Peyer's patch (tissue), 4 donors: ENCODE measurements at regions not wholly inside any gene's neighbourhood (a gene's known extent, or its start where the extent isn't known, plus 50 kb on each side); places are given as distances from the start of the nearest gene placed in this dataset.

Experiments
- CTCF ChIP-seq, 6 experiments: fragments of 450-650 bp in 4 of 6; fragments of 200-600 bp in 2 of 6; sonication (generic) in 1 of 6; IDR thresholded peaks; one replicate each; pipeline ENCODE4 v1.5.1; 2017 to 2019; ENCODE audit warnings: antibody characterized with exemption in 6 of 6, mild to moderate bottlenecking in 3 of 6, moderate library complexity in 1 of 6
- POLR2A ChIP-seq, 2 donors: fragments of 450-650 bp; IDR thresholded peaks; one replicate each; pipeline ENCODE4 v1.5.1; 2017; ENCODE audit warnings: antibody characterized with exemption in 2 of 2, mild to moderate bottlenecking in 2 of 2, moderate library complexity in 2 of 2

GRCh38 chr1:5493851-5494311 is 498.3 kb downstream of the NPHP4 start:
- TF ChIP-seq CTCF (IDR thresholded peaks at IDR 0.05) (no peak), POLR2A (IDR thresholded peaks at IDR 0.05) (no peak)
